SK-N-SH (cell line): ENCODE measurements at regions not wholly inside any gene's neighbourhood (a gene's known extent, or its start where the extent isn't known, plus 50 kb on each side); places are given as distances from the start of the nearest gene placed in this dataset.
"Not testable (repeated sequence)": the region's sequence is repeated elsewhere in the genome, so short reads cannot be mapped to it uniquely, and the experiment has no call there.

ENCODE experiments used
- CTCF ChIA-PET: fragments of 300-600, 350-600 bp; formaldehyde crosslinking; extraction: SDS; loops from one replicate; lab custom pipeline; 2021; lab: Yijun Ruan, JAX
- POLR2A ChIA-PET: fragments of 350-600 bp; sonication (Branson Sonifier 250); formaldehyde crosslinking; extraction: SDS; loops from one replicate; lab custom pipeline; 2020; ENCODE audit warnings: antibody characterized with exemption, inconsistent platforms; lab: Yijun Ruan, JAX
- DNase-seq: peaks from one replicate; pipeline ENCODE4 v3.0.0; 2012
- H2AFZ ChIP-seq: fragments of 200-600 bp; sonication (generic); 2 replicates; pipeline ENCODE4 v1.8.1; 2016; ENCODE audit warnings: antibody characterized with exemption, mild to moderate bottlenecking, low read depth
- H3F3A ChIP-seq: fragments of 200-600 bp; sonication (generic); replicated peaks from 2 replicates; pipeline ENCODE3; 2016; ENCODE audit warnings: antibody characterized with exemption, mild to moderate bottlenecking; ENCODE audit not compliant: insufficient read depth
- H3K27ac ChIP-seq, 2 experiments: fragments of 200-500 bp in 1 of 2; fragments of 200-600 bp in 1 of 2; sonication (Bioruptor generic) in 1 of 2; sonication (generic), shearing (Covaris generic) in 1 of 2; 2 replicates each; pipeline versions ENCODE4 v1.5.1 to v1.6.1; 2014 to 2016; ENCODE audit warnings: low read depth in 2 of 2, inconsistent platforms in 1 of 2, low read length in 1 of 2, mild to moderate bottlenecking in 1 of 2, mixed read lengths in 1 of 2
- H3K27me3 ChIP-seq: fragments of 200-600 bp; sonication (generic), shearing (Covaris generic); 2 replicates; pipeline ENCODE4 v1.6.1; 2016; ENCODE audit warnings: mixed run types; ENCODE audit not compliant: insufficient read depth
- H3K36me3 ChIP-seq, 2 experiments: fragments of 200-500 bp in 1 of 2; fragments of 200-600 bp in 1 of 2; sonication (Bioruptor generic) in 1 of 2; sonication (generic) in 1 of 2; replicated peaks in 1 of 2; 2 replicates each; pipeline versions ENCODE3 to v1.5.1; 2014 to 2016; ENCODE audit warnings: low read length in 1 of 2, mild to moderate bottlenecking in 1 of 2; ENCODE audit not compliant: insufficient read depth in 2 of 2, control insufficient read depth in 1 of 2
- H3K4me1 ChIP-seq, 2 experiments: fragments of 200-500 bp in 1 of 2; fragments of 200-600 bp in 1 of 2; sonication (Bioruptor generic) in 1 of 2; sonication (generic), shearing (Covaris generic) in 1 of 2; 2 replicates each; pipeline versions ENCODE4 v1.5.1 to v1.6.1; 2014 to 2016; ENCODE audit warnings: low read depth in 1 of 2, low read length in 1 of 2, mixed run types in 1 of 2; ENCODE audit not compliant: insufficient read depth in 2 of 2, control insufficient read depth in 1 of 2
- H3K4me2 ChIP-seq: fragments of 200-600 bp; sonication (generic), shearing (Covaris generic); 2 replicates; pipeline ENCODE4 v1.6.1; 2017; ENCODE audit warnings: mixed run types
- H3K4me3 ChIP-seq, 2 experiments: fragments of 200-500 bp in 1 of 2; fragments of 200-600 bp in 1 of 2; sonication (Bioruptor generic) in 1 of 2; sonication (generic), shearing (Covaris generic) in 1 of 2; 2 replicates each; pipeline versions ENCODE4 v1.5.1 to v1.8.1; 2014 to 2016; ENCODE audit warnings: low read depth in 2 of 2, inconsistent platforms in 1 of 2, low read length in 1 of 2, mild to moderate bottlenecking in 1 of 2, mixed read lengths in 1 of 2, moderate library complexity in 1 of 2
- H3K79me2 ChIP-seq: fragments of 200-600 bp; sonication (generic); 2 replicates; pipeline ENCODE4 v1.8.1; 2017; ENCODE audit warnings: mild to moderate bottlenecking; ENCODE audit not compliant: insufficient read depth
- H3K9ac ChIP-seq: fragments of 200-600 bp; sonication (generic); 2 replicates; pipeline ENCODE4 v1.6.1; 2017; ENCODE audit warnings: mixed run types
- H3K9me2 ChIP-seq: fragments of 200-600 bp; sonication (generic); 2 replicates; pipeline ENCODE4 v1.6.1; 2017; ENCODE audit warnings: mixed run types
- H3K9me3 ChIP-seq: fragments of 200-600 bp; sonication (generic); 2 replicates; pipeline ENCODE4 v1.6.1; 2017; ENCODE audit warnings: mixed run types, mild to moderate bottlenecking, moderate library complexity
- H4K20me1 ChIP-seq: fragments of 200-600 bp; sonication (generic); 2 replicates; pipeline ENCODE4 v1.6.1; 2017; ENCODE audit warnings: mild to moderate bottlenecking, mixed run types; ENCODE audit not compliant: insufficient read depth
- FOSL2 ChIP-seq: IDR thresholded peaks from 2 replicates; pipeline ENCODE4 v1.4.0; 2012; ENCODE audit warnings: low read depth, mild to moderate bottlenecking, moderate library complexity, borderline replicate concordance
- FOXJ3 ChIP-seq: sonication (generic); formaldehyde crosslinking; IDR thresholded peaks from 2 replicates; pipeline ENCODE4 v1.5.1; 2020; ENCODE audit warnings: mild to moderate bottlenecking, missing genetic modification reagents
- FOXM1 ChIP-seq: IDR thresholded peaks from 2 replicates; pipeline ENCODE4 v1.4.0; 2012; ENCODE audit warnings: low read depth, mild to moderate bottlenecking
- JUND ChIP-seq: IDR thresholded peaks from 2 replicates; pipeline ENCODE4 v1.4.0; 2012
- NFIC ChIP-seq: IDR thresholded peaks from 2 replicates; pipeline ENCODE4 v1.4.0; 2012; ENCODE audit warnings: borderline replicate concordance
- NRF1 ChIP-seq: IDR thresholded peaks from 2 replicates; pipeline ENCODE4 v1.6.1; 2012; ENCODE audit warnings: low read depth, mild to moderate bottlenecking, low read length
- RCOR1 ChIP-seq: fragments of 150-350 bp; IDR thresholded peaks from 2 replicates; pipeline ENCODE4 v1.6.1; 2017; ENCODE audit warnings: antibody characterized with exemption, low read length
- SMC3 ChIP-seq: IDR thresholded peaks from 2 replicates; pipeline ENCODE4 v1.6.1; 2012; ENCODE audit warnings: low read depth, low read length, improper control_type of control experiment
- WGBS: methylation state at CpG from one replicate; pipeline ENCODE4 v1.1.6; 2017; ENCODE audit warnings: low lambda C conversion rate; 5-methylcytosine and 5-hydroxymethylcytosine counted together

- H3K79me2 ChIP-seq, H3K9me3 ChIP-seq, H3K4me1 ChIP-seq, H3K9me2 ChIP-seq, H2AFZ ChIP-seq, DNase-seq, POLR2A ChIA-PET, H4K20me1 ChIP-seq, H3K4me3 ChIP-seq, H3K36me3 ChIP-seq, H3K4me2 ChIP-seq, H3K27me3 ChIP-seq, H3K9ac ChIP-seq, H3K27ac ChIP-seq, H3F3A ChIP-seq: not testable (repeated sequence)
- CTCF ChIA-PET, result interaction anchor here (0.6 kb wide), 1 partner anchor 23 kb away, joined by 3 read pairs; no protein-coding TSS in a partner anchor
- WGBS, result 80% methylated on average over 3 of the region's 3 CpGs
Observed at GRCh38 chr1:72370836-72371235, 88.5 kb upstream of the NEGR1 start.

- TF ChIP-seq FOXM1 (no peak), FOXJ3 (no peak), NRF1 (no peak), NFIC (no peak)
- Histone ChIP-seq H3K36me3 (no peaks in the 10 kb centered on the region), H3K4me1 (no peaks in the 10 kb centered on the region; a peak in 2 of 4 replicates), H3K9me3 (no peaks in the 10 kb centered on the region), H3K27ac (no peak overlapping the region), H3K9me2 (no peaks in the 10 kb centered on the region), H3K9ac (no peak overlapping the region), H3K4me3 (no peak overlapping the region), H4K20me1 (no peaks in the 10 kb centered on the region), H3K27me3 (no peaks in the 10 kb centered on the region), H3K79me2 (no peaks in the 10 kb centered on the region), H3F3A (no peaks in the 10 kb centered on the region), H2AFZ (no peak overlapping the region), H3K4me2 (no peak overlapping the region)
- ChIA-PET CTCF (no interaction called here), POLR2A (no interaction called here)
- no peak for DNase-seq
- 60% methylated on average over 1 of the region's 1 CpG for WGBS
Observed at GRCh38 chr1:72369069-72369757, 86.9 kb upstream of the NEGR1 start.

GRCh38 chr1:72366466-72366865 is 84.1 kb upstream of the NEGR1 start:
- H3F3A ChIP-seq, result no peaks in the 10 kb centered on the region
- no peak overlapping the region for H3K4me2 ChIP-seq
- H3K4me1 ChIP-seq, result no peaks in the 10 kb centered on the region; a peak in 2 of 4 replicates
- H3K79me2 ChIP-seq, result no peaks in the 10 kb centered on the region
- H3K9me3 ChIP-seq, result no peaks in the 10 kb centered on the region
- WGBS, result 39% methylated on average over 1 of the region's 1 CpG
- POLR2A ChIA-PET, result no interaction called here
- H3K4me3 ChIP-seq, result no peak overlapping the region
- no peaks in the 10 kb centered on the region for H3K9me2 ChIP-seq
- no peaks in the 10 kb centered on the region for H3K36me3 ChIP-seq
- DNase-seq, result no peak
- H3K27ac ChIP-seq, result no peak overlapping the region
- CTCF ChIA-PET, result no interaction called here
- H3K27me3 ChIP-seq, result no peaks in the 10 kb centered on the region
- TF ChIP-seq JUND (no peak), RCOR1 (no peak), SMC3 (no peak), FOSL2 (no peak)
- no peak overlapping the region for H2AFZ ChIP-seq
- H3K9ac ChIP-seq, result no peak overlapping the region
- no peaks in the 10 kb centered on the region for H4K20me1 ChIP-seq
